ENCODE measurements at regions not wholly inside any gene's neighbourhood (a gene's known extent, or its start where the extent isn't known, plus 50 kb on each side); places are given as distances from the start of the nearest gene placed in this dataset.
A peak's percentile ranks its signal among the peaks of the same experiment; 100 is the strongest.
"Not testable (repeated sequence)": the region's sequence is repeated elsewhere in the genome, so short reads cannot be mapped to it uniquely, and the experiment has no call there.

DNA sequence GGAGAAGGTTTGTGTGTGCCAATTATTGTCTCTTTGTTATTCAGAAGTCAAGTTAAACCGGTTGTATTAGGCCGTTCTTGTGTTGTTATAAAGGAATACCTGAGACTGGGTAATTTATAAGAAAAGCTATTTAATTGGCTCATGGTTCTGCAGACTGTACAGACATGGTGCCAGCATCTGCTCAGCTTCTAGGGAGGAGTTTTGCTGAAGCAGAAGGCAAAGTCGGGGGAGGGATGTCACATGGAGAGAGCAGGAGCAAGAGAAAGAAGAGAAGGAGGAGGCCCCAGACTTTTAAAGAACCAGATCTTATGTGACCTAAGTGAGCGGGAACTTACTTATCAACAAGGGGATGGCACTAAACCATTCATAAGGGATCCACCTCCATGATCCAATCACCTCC lies 349.3 kb upstream of the PCDH18 start:
- H3K27me3 Mint-ChIP-seq (ENCODE audit: low read depth): no peaks in the 10 kb centered on the region
- no peak overlapping the region for H3K4me3 Mint-ChIP-seq (ENCODE audit: unreplicated experiment)

GRCh38 chr4:137868067-137868466 lies 335.8 kb upstream of the PCDH18 start:
- not testable (repeated sequence) for H3K27me3 Mint-ChIP-seq (ENCODE audit: low read depth); H3K4me1 Mint-ChIP-seq (ENCODE audit: low read depth); H3K4me3 Mint-ChIP-seq (ENCODE audit: unreplicated experiment); H3K36me3 Mint-ChIP-seq (ENCODE audit: low read depth); H3K27ac Mint-ChIP-seq (ENCODE audit: unreplicated experiment); H3K9me3 Mint-ChIP-seq (ENCODE audit: low read depth); DNase-seq (ENCODE audit: low spot score)

More for the DNA sequence above, 349.3 kb upstream of the PCDH18 start:
- no peak for TF ChIP-seq CTCF (IDR thresholded peaks at IDR 0.05)
- DNase-seq (ENCODE audit: low spot score): no peak
- H3K27ac Mint-ChIP-seq (ENCODE audit: unreplicated experiment): no peak overlapping the region
- peaks cover 5% of the 10 kb centered on the region for H3K9me3 Mint-ChIP-seq (ENCODE audit: low read depth)
- H3K36me3 Mint-ChIP-seq (ENCODE audit: low read depth): peaks cover 3% of the 10 kb centered on the region
- H3K4me1 Mint-ChIP-seq (ENCODE audit: low read depth): no peaks in the 10 kb centered on the region

DNA sequence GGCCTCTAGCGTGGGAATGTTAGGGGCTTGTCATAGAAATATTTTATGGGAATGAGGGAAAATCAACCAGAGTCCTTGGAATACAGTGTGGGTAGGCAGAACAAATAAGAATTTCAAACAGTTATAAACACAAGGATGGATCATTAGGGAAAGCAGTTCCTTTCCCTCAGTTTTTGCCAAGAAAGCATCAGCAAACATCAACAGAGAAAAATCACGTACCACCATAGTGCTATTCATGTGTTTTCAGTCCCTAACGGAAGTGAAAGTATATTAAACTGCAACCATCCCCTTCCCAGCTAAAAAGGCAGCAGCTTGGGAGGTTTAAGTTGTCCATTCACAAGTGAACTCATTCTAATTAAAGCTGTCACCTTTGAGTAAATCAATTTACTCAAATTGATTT lies 334.4 kb upstream of the PCDH18 start:
- no peak for DNase-seq (ENCODE audit: low spot score)
- no peak overlapping the region for H3K4me3 Mint-ChIP-seq (ENCODE audit: unreplicated experiment)

DNA sequence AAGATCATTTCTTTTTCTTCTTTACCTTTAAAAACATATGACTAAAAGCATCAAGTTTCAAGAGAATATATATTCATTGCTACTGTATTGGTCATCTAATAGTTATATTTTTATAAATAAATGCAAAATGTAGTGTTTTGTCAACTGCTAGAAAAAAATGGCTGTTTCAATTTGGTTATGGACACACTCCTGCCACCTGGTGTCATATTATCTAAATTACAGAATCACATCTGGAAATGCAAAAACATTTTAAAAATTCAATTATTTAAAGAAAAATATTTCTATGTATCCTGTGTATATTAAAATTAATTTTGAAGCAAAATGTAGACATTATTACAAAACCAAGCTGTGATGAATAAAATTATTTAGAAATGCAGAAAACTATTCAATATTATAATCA lies 329.4 kb upstream of the PCDH18 start:
- H3K27me3 Mint-ChIP-seq (ENCODE audit: low read depth): no peaks in the 10 kb centered on the region
- no peaks in the 10 kb centered on the region for H3K36me3 Mint-ChIP-seq (ENCODE audit: low read depth)
- H3K4me1 Mint-ChIP-seq (ENCODE audit: low read depth): no peaks in the 10 kb centered on the region
- H3K9me3 Mint-ChIP-seq (ENCODE audit: low read depth): no peaks in the 10 kb centered on the region
- DNase-seq (ENCODE audit: low spot score): no peak
- TF ChIP-seq CTCF (IDR thresholded peaks at IDR 0.05): peak; percentile 90
- H3K27ac Mint-ChIP-seq (ENCODE audit: unreplicated experiment): no peak overlapping the region
- H3K4me3 Mint-ChIP-seq (ENCODE audit: unreplicated experiment): no peak overlapping the region

More for the DNA sequence above, 334.4 kb upstream of the PCDH18 start:
- H3K4me1 Mint-ChIP-seq (ENCODE audit: low read depth): no peaks in the 10 kb centered on the region
- H3K36me3 Mint-ChIP-seq (ENCODE audit: low read depth): no peaks in the 10 kb centered on the region
- no peak overlapping the region for H3K27ac Mint-ChIP-seq (ENCODE audit: unreplicated experiment)
- no peak for TF ChIP-seq CTCF (IDR thresholded peaks at IDR 0.05)
- peaks cover 2% of the 10 kb centered on the region for H3K9me3 Mint-ChIP-seq (ENCODE audit: low read depth)
- no peaks in the 10 kb centered on the region for H3K27me3 Mint-ChIP-seq (ENCODE audit: low read depth)

- TF ChIP-seq CTCF (IDR thresholded peaks at IDR 0.05): no peak
- H3K36me3 Mint-ChIP-seq (ENCODE audit: low read depth): peaks cover 3% of the 10 kb centered on the region
- H3K27me3 Mint-ChIP-seq (ENCODE audit: low read depth): no peaks in the 10 kb centered on the region
- DNase-seq (ENCODE audit: low spot score): no peak
- H3K4me3 Mint-ChIP-seq (ENCODE audit: unreplicated experiment): no peak overlapping the region
- H3K4me1 Mint-ChIP-seq (ENCODE audit: low read depth): no peaks in the 10 kb centered on the region
- H3K9me3 Mint-ChIP-seq (ENCODE audit: low read depth): peaks cover 23% of the 10 kb centered on the region
- no peak overlapping the region for H3K27ac Mint-ChIP-seq (ENCODE audit: unreplicated experiment)
Measured at GRCh38 chr4:137853424-137853823, 321.1 kb upstream of the PCDH18 start.

DNA sequence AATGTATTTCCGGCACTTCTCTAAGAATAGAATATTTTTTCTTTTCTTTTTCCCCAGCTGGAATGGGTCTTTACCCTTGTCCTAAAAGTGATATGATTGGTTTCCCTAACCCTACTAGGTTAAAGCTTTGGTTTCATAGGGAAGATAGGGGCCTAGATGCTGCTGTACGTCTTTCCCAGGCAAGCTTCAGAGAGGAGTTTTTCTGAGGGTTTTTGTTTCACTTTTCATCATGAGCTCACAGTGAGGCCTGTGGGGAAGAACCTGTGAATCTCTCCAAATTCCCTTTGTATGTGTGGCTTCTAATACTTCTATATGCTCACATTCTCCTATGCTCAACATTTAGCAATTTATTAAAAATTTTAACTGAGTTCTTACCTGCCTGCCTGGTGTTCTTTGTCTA lies 320.0 kb upstream of the PCDH18 start:
- H3K4me1 Mint-ChIP-seq (ENCODE audit: low read depth): no peaks in the 10 kb centered on the region
- H3K36me3 Mint-ChIP-seq (ENCODE audit: low read depth): peaks cover 3% of the 10 kb centered on the region
- peaks cover 23% of the 10 kb centered on the region for H3K9me3 Mint-ChIP-seq (ENCODE audit: low read depth)
- H3K4me3 Mint-ChIP-seq (ENCODE audit: unreplicated experiment): no peak overlapping the region
- no peak for TF ChIP-seq CTCF (IDR thresholded peaks at IDR 0.05)
- DNase-seq (ENCODE audit: low spot score): no peak
- no peak overlapping the region for H3K27ac Mint-ChIP-seq (ENCODE audit: unreplicated experiment)
- no peaks in the 10 kb centered on the region for H3K27me3 Mint-ChIP-seq (ENCODE audit: low read depth)

All from chondrocyte (in vitro differentiated cells).